ENCODE measurements at regions not wholly inside any gene's neighbourhood (a gene's known extent, or its start where the extent isn't known, plus 50 kb on each side); places are given as distances from the start of the nearest gene placed in this dataset.

DNA sequence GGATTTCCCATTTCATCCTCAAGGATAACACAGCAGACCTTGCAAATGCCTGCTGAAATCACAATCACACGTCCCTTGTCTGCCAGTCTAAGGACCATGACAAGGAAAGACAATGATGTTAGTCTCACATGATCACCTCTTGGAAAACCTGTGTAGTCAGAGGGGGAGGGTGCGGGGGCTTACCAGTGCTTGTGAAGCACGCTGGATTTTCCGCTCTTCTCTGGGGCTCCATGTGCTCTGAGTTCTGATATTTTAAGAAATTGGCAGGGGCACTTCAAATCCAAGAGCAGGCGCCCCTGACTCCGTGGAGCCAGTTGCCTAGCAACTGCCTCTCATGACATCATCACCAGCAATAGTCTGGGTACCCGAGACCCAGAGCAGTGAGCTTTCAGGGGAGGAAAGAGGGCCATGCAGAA lies 200.9 kb upstream of the C14orf180 start:
- TF ChIP-seq FOXP2 (optimal IDR thresholded peaks at IDR 0.05; ENCODE audit: borderline replicate concordance, extremely low read depth, extremely low read length, insufficient read depth) (no peak), SIN3A (IDR thresholded peaks at IDR 0.05; ENCODE audit: borderline replicate concordance, insufficient read depth, low read length) (no peak), POLR2AphosphoS5 (IDR thresholded peaks at IDR 0.05; ENCODE audit: low read depth, low read length) (no peak), TAF1 (IDR thresholded peaks at IDR 0.05; ENCODE audit: borderline replicate concordance, insufficient read depth, low read length) (no peak)
- TF ChIP-seq, protein P1, sequence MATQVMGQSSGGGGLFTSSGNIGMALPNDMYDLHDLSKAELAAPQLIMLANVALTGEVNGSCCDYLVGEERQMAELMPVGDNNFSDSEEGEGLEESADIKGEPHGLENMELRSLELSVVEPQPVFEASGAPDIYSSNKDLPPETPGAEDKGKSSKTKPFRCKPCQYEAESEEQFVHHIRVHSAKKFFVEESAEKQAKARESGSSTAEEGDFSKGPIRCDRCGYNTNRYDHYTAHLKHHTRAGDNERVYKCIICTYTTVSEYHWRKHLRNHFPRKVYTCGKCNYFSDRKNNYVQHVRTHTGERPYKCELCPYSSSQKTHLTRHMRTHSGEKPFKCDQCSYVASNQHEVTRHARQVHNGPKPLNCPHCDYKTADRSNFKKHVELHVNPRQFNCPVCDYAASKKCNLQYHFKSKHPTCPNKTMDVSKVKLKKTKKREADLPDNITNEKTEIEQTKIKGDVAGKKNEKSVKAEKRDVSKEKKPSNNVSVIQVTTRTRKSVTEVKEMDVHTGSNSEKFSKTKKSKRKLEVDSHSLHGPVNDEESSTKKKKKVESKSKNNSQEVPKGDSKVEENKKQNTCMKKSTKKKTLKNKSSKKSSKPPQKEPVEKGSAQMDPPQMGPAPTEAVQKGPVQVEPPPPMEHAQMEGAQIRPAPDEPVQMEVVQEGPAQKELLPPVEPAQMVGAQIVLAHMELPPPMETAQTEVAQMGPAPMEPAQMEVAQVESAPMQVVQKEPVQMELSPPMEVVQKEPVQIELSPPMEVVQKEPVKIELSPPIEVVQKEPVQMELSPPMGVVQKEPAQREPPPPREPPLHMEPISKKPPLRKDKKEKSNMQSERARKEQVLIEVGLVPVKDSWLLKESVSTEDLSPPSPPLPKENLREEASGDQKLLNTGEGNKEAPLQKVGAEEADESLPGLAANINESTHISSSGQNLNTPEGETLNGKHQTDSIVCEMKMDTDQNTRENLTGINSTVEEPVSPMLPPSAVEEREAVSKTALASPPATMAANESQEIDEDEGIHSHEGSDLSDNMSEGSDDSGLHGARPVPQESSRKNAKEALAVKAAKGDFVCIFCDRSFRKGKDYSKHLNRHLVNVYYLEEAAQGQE (IDR thresholded peaks at IDR 0.05; ENCODE audit: insufficient read depth in 1 of 2, low read depth in 2 of 2, low read length in 2 of 2) = no peak

DNA sequence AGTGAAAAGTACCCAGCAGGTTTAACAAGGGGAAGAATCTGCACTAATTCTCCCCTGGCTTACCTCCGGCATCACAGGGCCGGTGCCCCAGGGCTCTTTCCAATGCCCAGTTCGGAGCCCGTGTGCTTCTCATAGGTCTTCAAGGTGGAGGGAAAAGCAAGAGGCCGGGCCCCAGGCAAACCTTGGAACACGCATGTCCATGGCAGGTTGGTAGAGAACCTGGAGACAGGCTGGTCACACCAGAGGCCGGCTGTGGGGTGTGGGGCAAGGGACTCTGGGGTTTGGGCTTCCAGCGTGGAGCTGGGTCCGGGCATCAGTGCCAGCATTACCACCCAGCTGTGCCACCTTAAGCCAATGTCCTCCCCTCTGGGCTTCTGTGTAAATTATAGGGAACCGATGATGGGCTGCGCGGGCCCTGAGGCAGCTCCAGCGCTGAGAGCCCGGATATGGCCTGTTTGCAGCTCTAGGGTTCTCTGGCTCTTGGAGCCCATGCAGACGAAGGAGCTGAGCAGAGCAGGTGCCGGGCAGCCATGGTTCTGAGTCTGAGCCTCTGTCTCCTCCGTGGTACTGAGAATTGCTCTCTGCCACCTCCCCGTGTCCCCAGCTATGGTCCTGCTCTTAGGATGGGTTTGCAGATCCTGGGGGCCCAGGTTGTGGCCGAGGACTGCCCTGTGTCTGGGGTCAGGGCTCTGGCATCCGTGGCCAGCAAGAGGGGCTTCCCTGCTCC lies 197.0 kb upstream of the C14orf180 start:
- TF ChIP-seq POLR2AphosphoS5 (IDR thresholded peaks at IDR 0.05; ENCODE audit: low read depth, low read length) = no peak
- TF ChIP-seq TAF1 (IDR thresholded peaks at IDR 0.05; ENCODE audit: borderline replicate concordance, insufficient read depth, low read length) = no peak
- TF ChIP-seq, protein P1 (IDR thresholded peaks at IDR 0.05; ENCODE audit: insufficient read depth in 1 of 2, low read depth in 2 of 2, low read length in 2 of 2) = no peak
- no peak for TF ChIP-seq FOXP2 (optimal IDR thresholded peaks at IDR 0.05; ENCODE audit: borderline replicate concordance, extremely low read depth, extremely low read length, insufficient read depth)

DNA sequence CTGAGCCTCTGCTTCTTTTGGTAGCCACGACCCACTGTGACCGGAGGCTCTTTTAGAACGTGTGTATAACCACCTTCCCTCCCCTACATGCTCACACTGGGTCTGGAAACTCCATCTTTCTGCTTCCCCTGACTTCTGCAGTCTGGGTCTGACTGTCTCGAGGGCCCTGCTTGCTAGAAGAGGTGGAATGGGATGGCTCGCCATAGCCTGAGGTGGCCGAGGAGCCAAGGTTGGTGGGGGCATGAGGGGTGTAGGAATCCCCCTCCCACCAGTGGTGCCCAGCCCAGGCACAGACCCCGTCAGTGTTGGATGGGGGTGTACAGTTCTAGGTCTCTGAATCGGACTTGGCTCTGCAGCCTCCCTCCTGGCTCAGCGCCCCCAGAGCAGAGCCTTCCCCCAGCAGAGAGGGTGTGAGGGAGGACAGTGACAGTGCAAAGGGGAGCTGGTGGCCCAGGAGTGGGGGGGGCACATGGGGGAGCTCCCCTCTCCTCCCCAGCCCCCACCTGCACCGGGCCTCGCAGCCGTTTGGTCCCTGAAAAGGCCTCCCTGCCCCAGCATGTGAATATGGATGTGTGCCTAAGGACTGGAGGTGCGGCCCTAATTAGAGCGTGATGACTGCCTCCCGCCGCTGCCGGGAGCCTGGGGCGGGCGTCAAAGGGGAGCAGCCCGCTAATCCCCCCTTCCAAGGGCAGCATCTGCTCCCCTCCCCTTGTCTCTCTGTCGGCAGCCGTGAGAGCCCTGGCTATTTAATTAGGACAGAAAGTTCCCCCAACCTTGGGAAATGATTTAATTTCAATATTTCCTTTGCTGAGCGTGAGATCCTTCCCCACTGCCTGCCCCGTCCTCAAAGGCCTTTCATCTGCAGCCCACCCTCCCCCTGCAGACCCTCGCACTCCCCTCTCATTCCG lies 196.2 kb upstream of the C14orf180 start:
- TF ChIP-seq SIN3A (IDR thresholded peaks at IDR 0.05; ENCODE audit: borderline replicate concordance, insufficient read depth, low read length) (no peak), FOXP2 (optimal IDR thresholded peaks at IDR 0.05; ENCODE audit: borderline replicate concordance, extremely low read depth, extremely low read length, insufficient read depth) (no peak), POLR2AphosphoS5 (IDR thresholded peaks at IDR 0.05; ENCODE audit: low read depth, low read length) (no peak), TAF1 (IDR thresholded peaks at IDR 0.05; ENCODE audit: borderline replicate concordance, insufficient read depth, low read length) (no peak)
- TF ChIP-seq, protein P1 (IDR thresholded peaks at IDR 0.05; ENCODE audit: insufficient read depth in 1 of 2, low read depth in 2 of 2, low read length in 2 of 2) = no peak

DNA sequence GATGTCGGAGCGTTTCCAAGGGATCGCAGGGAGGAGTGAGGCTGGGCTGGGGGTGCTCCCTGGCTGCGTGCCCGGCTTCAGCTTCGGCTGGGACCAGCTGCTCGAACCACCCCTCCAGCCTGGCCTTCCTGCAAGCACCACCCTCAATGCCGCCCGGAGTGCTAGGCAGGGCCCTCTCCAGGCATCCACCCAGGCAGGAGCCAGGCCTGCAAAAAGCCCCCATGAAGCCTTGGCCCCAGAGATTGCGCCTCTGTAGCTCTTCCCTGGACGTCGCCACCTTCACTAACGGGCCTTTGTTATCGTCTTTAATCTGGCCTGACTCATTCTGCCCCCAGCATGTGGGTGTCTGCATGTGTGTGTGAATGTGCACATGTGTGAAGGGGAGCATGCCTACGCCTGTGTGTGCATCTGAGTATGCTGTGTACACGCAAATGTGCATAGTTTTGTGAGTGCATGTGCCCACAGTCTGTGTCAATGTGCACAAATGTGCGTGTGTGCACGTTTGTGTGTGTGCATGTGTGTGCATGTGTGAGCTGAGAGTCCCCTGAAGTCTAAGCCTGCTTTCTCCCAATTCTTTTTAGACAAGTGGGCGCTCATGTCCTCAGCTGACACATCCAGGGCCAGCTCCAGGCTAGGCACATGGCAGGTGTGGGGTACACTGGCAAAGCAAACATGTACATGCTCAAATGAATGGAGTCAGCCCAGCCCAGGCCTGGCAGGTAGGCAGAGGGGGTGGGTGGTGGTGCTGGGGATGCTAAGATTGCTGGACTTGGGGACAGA lies 195.4 kb upstream of the C14orf180 start:
- TF ChIP-seq POLR2AphosphoS5 (IDR thresholded peaks at IDR 0.05; ENCODE audit: low read depth, low read length) (no peak), FOXP2 (optimal IDR thresholded peaks at IDR 0.05; ENCODE audit: borderline replicate concordance, extremely low read depth, extremely low read length, insufficient read depth) (no peak), SIN3A (IDR thresholded peaks at IDR 0.05; ENCODE audit: borderline replicate concordance, insufficient read depth, low read length) (no peak), TAF1 (IDR thresholded peaks at IDR 0.05; ENCODE audit: borderline replicate concordance, insufficient read depth, low read length) (no peak)
- TF ChIP-seq, protein P1 (IDR thresholded peaks at IDR 0.05; ENCODE audit: insufficient read depth in 1 of 2, low read depth in 2 of 2, low read length in 2 of 2) = no peak
